HEK293 (cell line): ENCODE measurements at regions not wholly inside any gene's neighbourhood (a gene's known extent, or its start where the extent isn't known, plus 50 kb on each side); places are given as distances from the start of the nearest gene placed in this dataset.

ENCODE experiments used
- ZEB2 ChIP-seq: fragments of 450-650 bp; formaldehyde crosslinking; IDR thresholded peaks from 2 replicates; pipeline ENCODE4 v1.5.1; 2016; ENCODE audit warnings: missing biosample characterization, missing genetic modification characterization
- ZIC2 ChIP-seq: fragments of 450-650 bp; formaldehyde crosslinking; IDR thresholded peaks from 2 replicates; pipeline ENCODE4 v1.5.1; 2016; ENCODE audit warnings: missing biosample characterization, missing genetic modification characterization
- ZNF202 ChIP-seq: fragments of 450-650 bp; formaldehyde crosslinking; IDR thresholded peaks from 2 replicates; pipeline ENCODE4 v1.5.1; 2016; ENCODE audit warnings: missing biosample characterization, missing genetic modification characterization, borderline replicate concordance
- TF ChIP-seq, protein P1 (sequence below): fragments of 450-650 bp; formaldehyde crosslinking; IDR thresholded peaks from 2 replicates; pipeline ENCODE4 v1.5.1; 2016; ENCODE audit warnings: missing biosample characterization, missing genetic modification characterization
- TF ChIP-seq, protein P2 (sequence below): fragments of 450-650 bp; formaldehyde crosslinking; IDR thresholded peaks from 2 replicates; pipeline ENCODE4 v1.5.1; 2016; ENCODE audit warnings: missing biosample characterization, missing genetic modification characterization
- TF ChIP-seq, protein P3 (sequence below): fragments of 450-650 bp; formaldehyde crosslinking; IDR thresholded peaks from 2 replicates; pipeline ENCODE4 v1.5.1; 2016; ENCODE audit warnings: missing biosample characterization, missing genetic modification characterization, borderline replicate concordance

DNA sequence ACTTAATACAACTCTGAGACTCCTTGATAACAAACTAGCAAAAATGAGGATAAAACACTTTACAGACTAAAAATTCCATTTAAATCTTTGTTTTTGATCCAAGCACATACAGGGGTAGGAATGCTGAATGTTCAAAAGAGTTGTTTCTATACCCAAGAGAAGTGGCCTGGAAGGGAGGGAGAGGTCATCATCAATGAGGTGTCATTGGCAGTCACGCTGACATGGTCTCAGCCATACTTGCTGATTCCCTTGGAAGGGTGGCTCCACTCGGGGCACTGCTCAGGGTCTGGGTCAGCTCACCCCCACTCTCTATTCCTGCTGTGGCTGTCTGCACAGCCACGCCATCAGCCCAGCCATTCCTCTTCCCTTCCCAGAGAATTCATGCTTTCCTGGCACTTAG lies 105.2 kb upstream of the PELI1 start:
- TF ChIP-seq, protein P1, sequence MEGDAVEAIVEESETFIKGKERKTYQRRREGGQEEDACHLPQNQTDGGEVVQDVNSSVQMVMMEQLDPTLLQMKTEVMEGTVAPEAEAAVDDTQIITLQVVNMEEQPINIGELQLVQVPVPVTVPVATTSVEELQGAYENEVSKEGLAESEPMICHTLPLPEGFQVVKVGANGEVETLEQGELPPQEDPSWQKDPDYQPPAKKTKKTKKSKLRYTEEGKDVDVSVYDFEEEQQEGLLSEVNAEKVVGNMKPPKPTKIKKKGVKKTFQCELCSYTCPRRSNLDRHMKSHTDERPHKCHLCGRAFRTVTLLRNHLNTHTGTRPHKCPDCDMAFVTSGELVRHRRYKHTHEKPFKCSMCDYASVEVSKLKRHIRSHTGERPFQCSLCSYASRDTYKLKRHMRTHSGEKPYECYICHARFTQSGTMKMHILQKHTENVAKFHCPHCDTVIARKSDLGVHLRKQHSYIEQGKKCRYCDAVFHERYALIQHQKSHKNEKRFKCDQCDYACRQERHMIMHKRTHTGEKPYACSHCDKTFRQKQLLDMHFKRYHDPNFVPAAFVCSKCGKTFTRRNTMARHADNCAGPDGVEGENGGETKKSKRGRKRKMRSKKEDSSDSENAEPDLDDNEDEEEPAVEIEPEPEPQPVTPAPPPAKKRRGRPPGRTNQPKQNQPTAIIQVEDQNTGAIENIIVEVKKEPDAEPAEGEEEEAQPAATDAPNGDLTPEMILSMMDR (tag by site-specific recombination): no peak
- TF ChIP-seq ZIC2 (tag by site-specific recombination) (no peak), ZEB2 (tag by site-specific recombination) (no peak), ZNF202 (tag by site-specific recombination) (no peak)
- TF ChIP-seq, protein P2, sequence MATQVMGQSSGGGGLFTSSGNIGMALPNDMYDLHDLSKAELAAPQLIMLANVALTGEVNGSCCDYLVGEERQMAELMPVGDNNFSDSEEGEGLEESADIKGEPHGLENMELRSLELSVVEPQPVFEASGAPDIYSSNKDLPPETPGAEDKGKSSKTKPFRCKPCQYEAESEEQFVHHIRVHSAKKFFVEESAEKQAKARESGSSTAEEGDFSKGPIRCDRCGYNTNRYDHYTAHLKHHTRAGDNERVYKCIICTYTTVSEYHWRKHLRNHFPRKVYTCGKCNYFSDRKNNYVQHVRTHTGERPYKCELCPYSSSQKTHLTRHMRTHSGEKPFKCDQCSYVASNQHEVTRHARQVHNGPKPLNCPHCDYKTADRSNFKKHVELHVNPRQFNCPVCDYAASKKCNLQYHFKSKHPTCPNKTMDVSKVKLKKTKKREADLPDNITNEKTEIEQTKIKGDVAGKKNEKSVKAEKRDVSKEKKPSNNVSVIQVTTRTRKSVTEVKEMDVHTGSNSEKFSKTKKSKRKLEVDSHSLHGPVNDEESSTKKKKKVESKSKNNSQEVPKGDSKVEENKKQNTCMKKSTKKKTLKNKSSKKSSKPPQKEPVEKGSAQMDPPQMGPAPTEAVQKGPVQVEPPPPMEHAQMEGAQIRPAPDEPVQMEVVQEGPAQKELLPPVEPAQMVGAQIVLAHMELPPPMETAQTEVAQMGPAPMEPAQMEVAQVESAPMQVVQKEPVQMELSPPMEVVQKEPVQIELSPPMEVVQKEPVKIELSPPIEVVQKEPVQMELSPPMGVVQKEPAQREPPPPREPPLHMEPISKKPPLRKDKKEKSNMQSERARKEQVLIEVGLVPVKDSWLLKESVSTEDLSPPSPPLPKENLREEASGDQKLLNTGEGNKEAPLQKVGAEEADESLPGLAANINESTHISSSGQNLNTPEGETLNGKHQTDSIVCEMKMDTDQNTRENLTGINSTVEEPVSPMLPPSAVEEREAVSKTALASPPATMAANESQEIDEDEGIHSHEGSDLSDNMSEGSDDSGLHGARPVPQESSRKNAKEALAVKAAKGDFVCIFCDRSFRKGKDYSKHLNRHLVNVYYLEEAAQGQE: no peak
- TF ChIP-seq, protein P3, sequence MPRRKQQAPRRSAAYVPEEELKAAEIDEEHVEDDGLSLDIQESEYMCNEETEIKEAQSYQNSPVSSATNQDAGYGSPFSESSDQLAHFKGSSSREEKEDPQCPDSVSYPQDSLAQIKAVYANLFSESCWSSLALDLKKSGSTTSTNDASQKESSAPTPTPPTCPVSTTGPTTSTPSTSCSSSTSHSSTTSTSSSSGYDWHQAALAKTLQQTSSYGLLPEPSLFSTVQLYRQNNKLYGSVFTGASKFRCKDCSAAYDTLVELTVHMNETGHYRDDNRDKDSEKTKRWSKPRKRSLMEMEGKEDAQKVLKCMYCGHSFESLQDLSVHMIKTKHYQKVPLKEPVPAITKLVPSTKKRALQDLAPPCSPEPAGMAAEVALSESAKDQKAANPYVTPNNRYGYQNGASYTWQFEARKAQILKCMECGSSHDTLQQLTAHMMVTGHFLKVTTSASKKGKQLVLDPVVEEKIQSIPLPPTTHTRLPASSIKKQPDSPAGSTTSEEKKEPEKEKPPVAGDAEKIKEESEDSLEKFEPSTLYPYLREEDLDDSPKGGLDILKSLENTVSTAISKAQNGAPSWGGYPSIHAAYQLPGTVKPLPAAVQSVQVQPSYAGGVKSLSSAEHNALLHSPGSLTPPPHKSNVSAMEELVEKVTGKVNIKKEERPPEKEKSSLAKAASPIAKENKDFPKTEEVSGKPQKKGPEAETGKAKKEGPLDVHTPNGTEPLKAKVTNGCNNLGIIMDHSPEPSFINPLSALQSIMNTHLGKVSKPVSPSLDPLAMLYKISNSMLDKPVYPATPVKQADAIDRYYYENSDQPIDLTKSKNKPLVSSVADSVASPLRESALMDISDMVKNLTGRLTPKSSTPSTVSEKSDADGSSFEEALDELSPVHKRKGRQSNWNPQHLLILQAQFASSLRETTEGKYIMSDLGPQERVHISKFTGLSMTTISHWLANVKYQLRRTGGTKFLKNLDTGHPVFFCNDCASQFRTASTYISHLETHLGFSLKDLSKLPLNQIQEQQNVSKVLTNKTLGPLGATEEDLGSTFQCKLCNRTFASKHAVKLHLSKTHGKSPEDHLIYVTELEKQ (tag by site-specific recombination): no peak
